NCI-H1436 treated with DMSO at 0.1 percent for 48 hours (cell line): ENCODE measurements at regions not wholly inside any gene's neighbourhood (a gene's known extent, or its start where the extent isn't known, plus 50 kb on each side); places are given as distances from the start of the nearest gene placed in this dataset.
"Not testable (repeated sequence)": the region's sequence is repeated elsewhere in the genome, so short reads cannot be mapped to it uniquely, and the experiment has no call there.

Experiments used
- DNase-seq: peaks from one replicate; lab custom pipeline; 2025; lab: John Stamatoyannopoulos, UW

DNA sequence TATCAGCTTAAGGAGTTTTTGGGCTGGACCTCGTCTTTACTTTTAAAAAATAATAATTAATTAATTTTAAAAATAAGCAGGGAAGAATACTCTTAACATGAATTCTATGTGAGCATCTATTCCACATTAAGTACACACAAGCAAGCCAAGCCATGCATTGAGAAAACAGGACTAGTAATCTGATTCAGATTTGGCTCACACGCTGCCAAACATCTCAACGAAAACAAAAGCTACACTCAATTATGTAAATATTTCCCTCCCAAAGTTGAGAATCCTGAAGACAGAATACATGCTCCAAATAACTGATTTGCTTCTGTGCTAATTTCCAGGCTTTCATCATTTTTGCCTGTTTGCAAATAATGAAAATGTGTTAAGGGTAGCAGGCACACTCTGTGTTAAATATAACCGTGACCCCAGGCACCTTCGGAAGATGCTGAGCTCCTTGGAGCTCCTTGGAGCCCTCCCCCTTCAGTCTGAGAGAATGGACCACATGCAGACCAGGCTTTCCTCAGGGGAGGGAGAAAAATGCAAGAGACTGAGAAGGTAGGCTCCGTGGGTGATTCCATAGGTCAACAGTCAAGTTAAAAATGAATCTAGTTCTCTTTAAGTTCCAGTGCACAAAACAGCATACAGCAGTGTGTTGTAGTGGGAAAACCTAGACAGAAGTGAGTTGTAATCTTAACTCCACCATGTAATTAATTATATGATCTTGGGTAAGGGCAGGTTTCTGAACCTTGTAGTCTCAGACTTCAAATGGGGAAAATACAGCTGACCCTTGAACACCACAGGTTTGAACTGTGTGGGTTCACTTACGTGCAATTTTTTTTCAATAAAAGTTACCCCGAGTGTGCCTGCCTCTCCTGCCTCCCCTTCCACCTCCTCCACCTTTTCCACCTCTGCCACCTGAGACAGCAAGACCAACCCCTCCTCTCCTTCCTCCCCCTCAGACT lies 161.3 kb upstream of the RREB1 start:
- DNase-seq: no peak

DNA sequence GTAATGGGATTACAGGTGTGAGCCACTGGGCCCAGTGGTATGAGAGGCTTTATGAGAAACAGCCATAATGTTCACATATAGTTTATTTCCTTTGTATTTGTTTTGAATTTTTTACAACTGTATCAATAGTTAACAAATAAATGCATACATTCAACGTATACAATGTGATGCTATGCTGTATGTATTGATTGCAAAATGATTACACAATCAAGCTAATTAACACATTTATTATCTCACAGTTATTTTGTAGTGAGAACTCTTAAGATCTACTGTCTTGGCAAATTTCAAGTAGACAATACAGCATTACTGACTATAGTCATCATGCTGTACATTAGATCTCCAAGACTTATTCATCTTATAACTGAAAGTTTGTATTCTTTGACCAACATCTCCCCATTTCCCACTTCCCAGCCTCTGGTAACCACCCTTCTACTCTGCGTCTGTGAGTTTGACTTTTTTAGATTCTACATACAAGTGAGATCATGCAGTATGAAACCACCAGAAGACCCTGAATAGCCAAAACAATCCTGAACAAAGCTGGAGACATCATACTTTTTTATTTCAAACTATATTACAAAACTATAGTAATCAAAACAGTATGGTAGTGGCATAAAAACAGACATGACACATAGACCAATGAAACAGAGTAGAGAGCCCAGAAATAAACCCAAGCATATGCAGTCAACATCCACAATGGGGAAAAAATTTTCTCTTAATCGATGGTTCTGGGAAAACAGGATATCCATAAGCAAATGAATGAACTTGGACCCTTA lies 157.2 kb upstream of the RREB1 start:
- no peak for DNase-seq

DNA sequence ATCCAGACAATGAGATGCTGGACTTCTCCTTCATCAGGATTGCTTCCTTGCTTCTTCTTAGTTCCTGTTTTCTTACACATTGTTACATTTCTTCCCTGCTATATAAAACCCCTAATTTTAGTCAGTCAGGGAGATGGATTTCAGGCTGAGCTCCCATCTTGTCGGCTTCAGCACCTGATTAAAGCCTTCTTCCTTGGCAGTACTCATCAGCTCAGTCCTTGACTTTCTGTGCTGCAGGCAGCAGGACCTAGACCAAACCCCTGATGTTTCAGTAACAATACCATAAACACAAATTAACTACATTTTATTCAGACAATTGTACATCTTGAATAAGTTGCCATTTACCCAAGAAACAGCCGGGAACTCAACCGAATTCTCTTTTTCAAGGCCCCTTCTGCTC lies 156.4 kb upstream of the RREB1 start:
- no peak for DNase-seq

DNA sequence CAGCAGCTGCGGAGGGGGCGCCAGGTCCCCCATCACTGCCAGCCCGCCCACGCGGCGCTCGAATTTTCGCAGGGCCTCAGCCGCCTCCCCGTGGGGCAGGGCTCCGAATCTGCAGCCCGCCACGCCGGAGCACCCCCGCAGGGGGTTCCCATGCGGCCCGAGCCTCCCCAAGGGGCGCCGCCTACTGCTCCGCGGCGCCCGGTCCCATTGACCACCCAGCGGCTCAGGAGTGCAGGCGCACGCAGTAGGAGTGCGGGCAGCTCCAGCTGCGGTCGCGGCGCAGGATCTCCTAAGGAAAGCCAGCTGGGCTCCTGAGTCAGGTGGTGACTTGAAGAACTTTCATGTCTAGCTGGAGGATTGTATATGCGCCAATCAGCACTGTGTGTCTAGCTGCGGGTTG lies 155.3 kb upstream of the RREB1 start:
- no peak for DNase-seq

DNA sequence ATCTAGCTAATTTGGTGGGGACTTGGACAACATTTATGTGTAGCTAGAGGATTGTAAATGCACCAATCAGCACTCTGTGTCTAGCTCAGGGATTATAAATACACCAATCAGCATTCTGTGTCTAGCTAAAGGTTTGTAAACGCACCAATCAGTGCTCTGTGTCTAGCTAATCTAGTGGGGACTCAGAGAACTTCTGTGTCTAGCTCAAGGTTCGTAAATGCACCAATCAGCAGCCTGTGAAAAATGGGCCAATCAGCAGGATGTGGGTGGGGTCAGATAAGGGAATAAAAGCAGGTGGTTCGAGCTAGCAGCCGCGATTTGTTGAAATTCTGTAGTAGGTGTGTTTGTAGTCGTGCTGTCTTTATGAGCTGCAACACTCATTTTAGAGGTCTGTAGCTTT lies 154.8 kb upstream of the RREB1 start:
- not testable (repeated sequence) for DNase-seq

DNA sequence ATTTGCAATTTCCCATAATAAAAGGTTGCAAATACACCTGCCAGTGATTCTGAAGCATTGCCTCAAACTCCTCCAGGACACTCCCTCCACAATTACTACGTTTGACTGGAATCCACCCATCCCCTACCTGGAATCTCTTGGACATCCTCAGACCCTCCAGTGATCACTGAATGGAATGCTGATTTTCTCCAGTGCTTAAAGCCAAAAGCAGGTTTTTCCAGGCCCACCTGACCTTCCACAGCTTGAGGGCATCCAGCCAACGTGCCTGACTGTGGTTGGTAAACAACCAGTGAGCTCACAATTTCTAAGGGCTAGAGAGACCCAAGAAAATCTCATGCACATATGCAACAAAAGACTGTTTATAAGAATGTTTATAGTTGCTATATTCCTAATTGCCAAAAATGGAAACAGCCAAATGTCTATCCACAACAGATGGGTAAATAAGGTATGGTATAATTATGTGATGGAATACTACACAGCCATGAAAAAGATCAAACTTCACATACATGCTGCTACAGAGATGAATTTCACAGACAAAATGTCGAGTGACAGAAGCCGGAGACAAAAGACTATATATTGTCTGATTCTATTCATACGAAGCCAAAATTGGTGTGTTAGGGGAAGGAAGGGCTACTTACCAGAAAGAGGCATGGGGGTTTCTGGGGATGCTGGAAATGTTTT lies 147.1 kb upstream of the RREB1 start:
- no peak for DNase-seq

DNA sequence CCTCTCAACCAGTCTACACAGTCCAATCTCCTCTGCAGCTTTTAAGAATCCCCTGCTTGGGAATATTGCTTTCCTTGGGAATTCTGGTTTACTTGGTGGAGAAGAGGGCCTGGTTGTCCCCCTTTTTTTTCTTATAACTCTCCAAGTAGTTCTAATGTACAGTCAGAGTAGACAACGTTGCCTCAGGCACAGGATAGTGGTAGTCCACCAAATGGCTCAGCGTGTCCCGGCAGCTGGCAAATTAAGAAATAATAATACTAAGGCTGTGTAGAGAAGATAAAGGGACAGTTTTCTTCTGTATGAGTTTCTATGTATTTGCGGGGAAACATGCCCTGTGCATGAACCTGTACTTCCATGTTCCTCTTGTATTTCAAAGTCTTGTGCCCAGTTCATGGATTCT lies 145.7 kb upstream of the RREB1 start:
- no peak for DNase-seq

DNA sequence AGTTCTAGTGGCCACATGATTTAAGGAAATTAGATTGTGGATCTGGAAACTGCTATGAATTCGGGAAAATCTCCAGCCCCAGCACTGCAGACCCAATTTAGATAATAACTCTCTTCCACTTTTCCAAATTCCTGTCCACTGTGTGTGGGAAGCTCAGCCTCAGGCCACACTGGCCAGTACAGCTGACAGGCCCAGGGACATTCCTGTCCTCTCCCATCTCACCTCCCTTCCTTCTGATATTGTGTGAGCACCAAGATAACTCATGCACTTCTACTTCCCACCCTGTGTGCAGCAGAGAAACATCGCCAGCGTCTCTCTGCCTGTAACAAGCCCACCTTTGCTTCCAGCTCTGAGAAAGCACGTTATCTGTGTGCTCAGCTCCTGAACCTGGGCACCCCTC lies 145.1 kb upstream of the RREB1 start:
- no peak for DNase-seq

DNA sequence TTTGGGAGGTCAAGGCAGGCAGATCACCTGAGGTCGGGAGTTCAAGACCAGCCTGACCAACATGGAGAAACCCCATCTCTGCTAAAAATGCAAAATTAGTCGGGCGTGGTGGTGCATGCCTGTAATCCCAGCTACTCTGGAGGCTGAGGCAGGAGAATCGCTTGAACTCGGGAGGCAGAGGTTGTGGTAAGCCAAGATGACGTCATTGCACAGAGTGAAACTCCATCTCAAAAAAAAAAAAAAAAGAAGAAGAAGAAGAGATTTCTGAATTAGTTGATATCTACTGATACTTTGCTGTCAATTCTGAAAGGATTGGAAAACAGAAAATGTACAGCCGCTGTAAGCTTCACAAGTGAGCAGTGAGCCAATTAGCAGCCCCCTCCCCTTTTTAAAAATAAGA lies 144.4 kb upstream of the RREB1 start:
- not testable (repeated sequence) for DNase-seq

DNA sequence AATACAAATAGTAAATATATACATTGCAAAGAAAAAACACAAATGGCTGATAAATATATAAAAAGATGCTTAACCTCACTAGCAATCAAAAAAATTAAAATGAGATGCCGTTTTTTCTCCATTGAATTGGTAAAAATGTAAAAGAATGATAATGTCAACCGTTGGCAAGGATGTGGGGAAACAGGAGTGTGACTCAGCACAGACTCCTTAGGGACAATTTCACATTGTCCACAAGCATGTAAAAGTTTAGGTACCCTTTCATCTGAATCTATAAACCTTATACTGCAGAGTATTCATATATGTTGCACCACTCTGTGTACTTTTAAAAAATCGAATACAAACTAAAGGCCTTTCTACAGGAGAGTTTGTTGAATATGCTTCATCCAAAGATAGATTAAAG lies 143.1 kb upstream of the RREB1 start:
- DNase-seq: no peak

DNA sequence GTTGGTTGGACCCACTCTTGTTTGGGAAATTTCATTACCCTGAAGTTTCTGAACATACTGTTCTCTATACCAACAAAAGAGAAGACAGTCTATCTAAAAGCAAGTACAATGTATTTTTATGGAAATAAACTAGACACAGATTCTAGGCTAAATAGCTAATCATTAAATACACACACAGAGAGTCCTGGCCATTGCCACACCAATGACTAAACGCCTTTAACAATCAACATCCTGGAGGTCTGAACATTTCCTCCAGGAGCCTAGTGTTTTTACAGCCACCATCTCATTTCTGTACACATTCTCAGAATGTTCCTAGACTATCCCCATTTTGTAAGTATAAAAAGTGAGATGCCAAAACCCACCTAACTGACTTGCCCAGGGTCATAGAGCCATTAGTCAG lies 141.6 kb upstream of the RREB1 start:
- DNase-seq: no peak

DNA sequence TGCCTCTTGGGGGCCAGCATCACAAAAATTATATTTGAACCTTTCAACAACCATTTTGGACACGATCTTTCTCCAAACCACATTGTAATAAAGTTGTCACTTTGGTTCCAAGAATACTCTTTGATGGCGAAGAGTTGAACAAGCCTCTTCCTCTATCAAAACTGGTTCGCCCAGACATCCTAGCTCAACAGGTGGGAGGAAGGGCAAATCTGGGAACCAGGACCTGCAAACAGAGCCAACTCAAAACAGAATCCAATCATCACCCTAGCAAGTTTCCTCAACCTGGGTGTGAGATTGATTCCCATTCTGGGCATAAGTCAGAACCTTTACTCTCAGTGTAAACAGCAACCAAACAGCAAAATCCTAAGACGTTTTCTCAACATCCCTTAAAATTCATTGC lies 141.2 kb upstream of the RREB1 start:
- DNase-seq: no peak

DNA sequence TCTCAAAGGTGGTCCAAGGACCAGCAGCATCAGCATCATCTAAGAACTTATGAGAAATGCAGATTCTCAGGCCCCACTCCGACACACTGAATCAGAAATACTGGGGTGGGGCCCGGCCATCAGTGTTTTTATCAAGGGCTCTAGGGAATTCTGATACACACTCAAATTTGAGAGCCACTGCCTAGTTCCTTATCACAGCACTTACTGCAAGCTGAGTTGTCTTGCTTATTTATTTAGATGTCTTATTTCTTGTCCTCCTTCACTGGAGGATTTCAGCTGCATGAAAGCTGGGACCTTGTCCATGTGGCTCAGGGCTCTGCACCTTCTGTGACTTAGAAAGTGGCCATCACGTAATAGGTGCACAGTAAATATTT lies 139.4 kb upstream of the RREB1 start:
- DNase-seq: no peak

DNA sequence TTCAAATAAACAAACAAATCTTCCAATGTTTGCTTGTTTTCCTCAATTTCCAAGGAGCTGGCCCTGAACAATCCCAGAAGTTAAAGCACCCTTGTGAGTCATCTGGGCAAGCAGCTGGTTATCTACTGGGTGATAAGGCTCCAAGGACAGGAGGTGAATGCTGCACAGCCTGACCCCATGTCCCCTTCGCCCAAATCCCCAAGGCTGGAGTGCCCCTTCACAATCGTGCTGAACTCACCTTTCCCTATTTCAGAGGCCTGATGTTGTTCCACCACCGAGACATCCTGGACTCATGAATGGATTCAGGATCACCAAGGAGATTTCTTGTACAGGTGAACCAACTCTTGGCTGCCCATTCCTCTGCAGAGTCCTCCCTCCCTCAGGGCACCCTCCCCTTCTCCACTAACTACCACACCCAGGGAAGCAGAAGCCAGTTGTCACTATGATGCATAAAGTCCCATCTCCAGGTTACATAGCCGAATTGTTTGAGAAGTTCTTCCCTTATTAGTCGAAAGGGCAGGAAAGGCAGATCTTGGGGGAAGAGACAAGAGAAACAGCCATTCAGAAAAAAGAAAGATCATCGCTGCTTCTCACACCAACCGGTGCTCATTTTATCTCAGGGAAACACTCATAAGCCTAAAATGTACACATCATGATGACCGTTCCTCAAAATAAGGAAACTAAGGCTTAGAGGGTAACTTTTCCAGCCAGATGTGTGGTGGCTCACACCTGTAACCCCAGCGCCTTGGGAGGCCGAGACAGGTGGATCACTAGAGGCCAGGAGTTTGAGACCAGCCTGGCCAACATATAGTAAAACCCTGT lies 138.8 kb upstream of the RREB1 start:
- no peak for DNase-seq

DNA sequence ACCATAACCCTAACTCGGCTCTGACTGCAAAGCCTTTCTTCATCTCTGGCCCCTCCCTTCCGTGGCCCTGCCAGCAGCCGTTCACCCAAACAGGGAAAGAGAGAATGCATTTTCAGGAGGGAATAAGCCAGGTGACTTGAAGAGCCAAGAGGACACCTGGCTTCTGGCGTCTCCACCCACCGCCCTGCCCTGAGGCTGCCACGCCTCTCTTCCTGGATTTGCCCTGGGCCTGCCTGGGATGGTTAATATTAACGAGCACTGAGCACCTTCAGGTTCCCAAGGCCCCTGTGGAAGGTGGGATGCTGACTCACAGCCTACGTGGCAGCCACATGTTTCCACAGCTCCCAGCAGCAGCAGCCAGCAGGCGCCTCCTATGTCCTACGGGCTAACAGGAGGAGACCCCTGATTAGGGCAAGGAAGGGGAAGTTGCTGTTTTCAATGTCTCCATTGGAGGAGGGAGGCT lies 138.0 kb upstream of the RREB1 start:
- no peak for DNase-seq

DNA sequence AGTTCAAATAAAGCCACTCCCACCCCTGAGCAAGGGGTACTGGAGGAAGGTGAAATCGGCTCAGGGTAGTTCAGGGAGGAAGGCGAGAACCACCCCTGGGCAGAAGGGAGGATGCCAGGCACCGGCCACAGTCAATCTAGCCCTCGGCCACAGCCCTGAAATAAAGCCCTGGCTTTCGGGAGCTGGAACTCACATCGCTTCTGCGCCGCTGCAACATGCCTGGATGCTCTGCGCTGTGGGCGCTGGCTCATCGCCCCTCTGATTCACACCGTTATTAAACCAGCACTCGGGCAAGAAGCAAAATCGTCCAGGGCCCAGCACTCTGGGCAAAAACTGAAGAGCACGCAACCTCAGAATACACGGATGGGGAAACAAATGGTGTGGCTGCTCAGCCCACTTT lies 136.9 kb upstream of the RREB1 start:
- no peak for DNase-seq

DNA sequence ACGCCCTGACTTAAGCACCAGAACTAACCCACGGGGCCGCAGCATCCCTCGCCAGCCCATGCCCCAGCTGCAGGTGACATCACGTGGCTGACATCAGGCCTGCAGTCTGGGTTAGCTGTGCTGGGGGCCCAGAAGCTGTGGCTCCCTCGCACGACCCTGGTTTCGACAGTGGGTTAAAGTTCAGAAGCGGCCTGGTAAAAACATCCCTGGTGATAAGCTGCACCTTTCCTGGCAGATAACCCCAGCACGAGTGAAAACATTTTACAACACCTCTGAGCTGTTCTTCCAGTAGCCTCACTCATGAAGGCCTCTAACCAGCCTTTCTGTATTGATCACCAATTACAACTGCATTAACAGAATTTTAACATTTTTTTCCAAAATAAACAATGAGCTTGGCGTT lies 136.4 kb upstream of the RREB1 start:
- no peak for DNase-seq

DNA sequence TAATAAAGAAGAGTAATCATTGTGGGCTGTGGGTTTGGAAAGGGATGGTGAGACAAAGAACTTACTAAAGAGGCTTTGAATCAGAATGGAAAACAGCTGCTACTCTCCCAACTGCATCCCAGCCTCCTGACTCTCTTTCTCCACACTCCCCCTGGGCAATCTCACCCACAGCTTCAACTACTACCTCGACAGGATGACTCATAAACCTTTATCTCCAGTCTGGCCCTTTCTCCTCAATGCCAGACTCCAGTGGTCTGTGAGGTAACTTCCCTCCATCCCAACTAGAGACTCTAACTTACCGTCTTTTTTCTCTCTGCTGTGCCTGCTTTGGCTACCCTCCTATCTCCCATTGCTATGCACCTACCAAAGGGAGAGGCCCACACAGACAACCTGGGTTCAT lies 135.3 kb upstream of the RREB1 start:
- DNase-seq: no peak

DNA sequence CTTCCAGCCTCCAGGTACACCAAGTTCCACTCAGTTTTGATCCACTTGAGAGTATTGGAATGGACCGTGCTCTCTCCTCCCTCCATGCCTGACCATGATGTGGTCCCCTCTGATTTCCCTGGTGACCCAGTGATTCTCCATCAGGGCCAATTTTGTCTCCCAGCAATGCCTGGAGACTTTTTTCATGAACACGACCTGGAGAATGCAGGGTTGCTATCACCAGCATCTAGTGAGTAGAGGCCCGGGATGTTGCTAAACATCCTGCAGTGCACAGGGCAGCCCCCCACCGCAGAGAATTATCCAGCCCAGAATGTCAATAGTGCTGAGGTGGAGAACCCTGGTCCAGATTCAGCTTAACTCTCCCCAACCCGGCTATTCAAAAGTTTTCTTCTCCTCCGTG lies 134.0 kb upstream of the RREB1 start:
- no peak for DNase-seq

DNA sequence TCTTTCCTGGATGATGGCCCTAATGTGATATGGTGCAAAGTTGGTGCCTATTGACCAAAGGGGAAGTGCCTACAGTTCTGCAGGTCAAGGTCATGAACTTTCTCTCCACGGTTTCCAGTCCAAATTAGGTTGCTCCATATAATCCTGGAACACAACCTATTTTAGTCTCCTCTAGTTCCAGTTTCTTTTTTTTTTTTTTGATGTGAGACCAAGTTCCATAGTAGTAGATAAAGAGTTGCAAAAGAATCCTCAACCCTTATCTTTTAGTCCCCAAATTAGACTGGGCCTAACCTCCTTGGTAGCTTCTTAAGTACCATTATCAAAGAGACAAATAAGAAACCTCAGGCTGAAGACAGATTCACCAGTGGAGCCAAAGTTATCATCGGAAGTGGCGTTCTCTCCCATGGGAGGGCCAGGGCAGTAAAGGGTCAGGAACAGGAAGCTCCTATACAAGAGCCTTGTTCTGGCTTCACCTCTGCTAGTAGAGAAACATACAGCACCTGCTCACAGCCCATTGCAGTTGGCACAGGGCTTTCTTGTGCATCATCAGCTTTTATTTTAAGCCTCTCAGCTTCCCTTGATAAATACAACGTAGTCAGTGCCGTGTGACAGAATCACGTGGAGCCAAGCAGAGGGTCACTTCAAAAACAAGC lies 132.2 kb upstream of the RREB1 start:
- no peak for DNase-seq

DNA sequence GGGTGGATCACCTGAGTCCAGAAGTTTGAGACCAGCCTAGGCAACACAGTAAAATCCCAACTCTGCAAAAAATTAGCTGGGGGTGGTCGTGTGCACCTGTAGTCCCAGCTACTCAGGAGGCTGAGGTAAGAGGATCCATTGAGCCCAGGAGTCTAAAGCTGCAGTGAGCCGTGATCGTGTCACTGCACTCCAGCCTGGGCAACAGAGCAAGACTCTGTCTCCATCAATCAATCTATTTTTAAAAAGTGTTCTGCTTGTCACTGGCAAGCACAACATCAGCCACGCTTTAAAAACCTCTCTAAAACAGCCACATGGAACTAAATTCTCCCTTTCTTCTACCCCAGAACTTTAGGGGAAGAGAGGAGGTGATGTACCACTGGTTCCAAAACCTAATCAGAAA lies 131.6 kb upstream of the RREB1 start:
- DNase-seq: no peak
